ENCODE measurements at regions not wholly inside any gene's neighbourhood (a gene's known extent, or its start where the extent isn't known, plus 50 kb on each side); places are given as distances from the start of the nearest gene placed in this dataset.
"Not testable (repeated sequence)": the region's sequence is repeated elsewhere in the genome, so short reads cannot be mapped to it uniquely, and the experiment has no call there.

DNA sequence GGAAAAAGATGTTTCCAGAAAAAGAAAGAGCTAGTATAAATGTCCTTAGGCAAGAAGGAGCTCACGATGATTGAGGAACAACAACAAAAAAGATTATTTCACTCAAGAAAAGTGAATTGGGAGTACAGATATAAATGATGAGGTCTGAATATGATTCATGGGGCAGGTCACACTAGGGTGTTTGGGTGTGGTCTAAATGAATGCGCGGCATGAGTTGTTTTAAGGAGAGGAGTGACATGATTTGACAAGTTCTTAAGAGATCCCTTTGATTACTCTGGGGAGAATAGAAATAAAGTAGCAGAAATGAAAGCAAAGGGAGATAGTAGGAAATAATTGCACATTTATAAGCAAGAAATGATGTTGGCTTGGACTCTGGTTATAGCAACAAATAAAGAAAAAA is 59.3 kb downstream of the NUTM2D start:
- H3K4me3 ChIP-seq (ENCODE audit: insufficient read depth, low read depth, low read length); H3K27ac ChIP-seq (ENCODE audit: low read depth, low read length); H3K27ac Mint-ChIP-seq (ENCODE audit: unreplicated experiment); FAIRE-seq; H3K4me1 ChIP-seq (ENCODE audit: insufficient read depth, low read length); H2AFZ ChIP-seq (ENCODE audit: low read depth, low read length); H3K9me3 Mint-ChIP-seq (ENCODE audit: unreplicated experiment); H3K36me3 ChIP-seq (ENCODE audit: insufficient read depth, low read length); H4K20me1 ChIP-seq (ENCODE audit: insufficient read depth, low read length); H3K4me1 Mint-ChIP-seq (ENCODE audit: low read depth, unreplicated experiment); H3K9ac ChIP-seq (ENCODE audit: low read length); H3K4me3 Mint-ChIP-seq (ENCODE audit: unreplicated experiment); H3K4me2 ChIP-seq (ENCODE audit: low read length); H3K36me3 Mint-ChIP-seq (ENCODE audit: low read depth, unreplicated experiment); H3K9me3 ChIP-seq (ENCODE audit: insufficient read depth, low read depth, low read length); H3K27me3 Mint-ChIP-seq (ENCODE audit: low read depth, unreplicated experiment); H3K79me2 ChIP-seq (ENCODE audit: insufficient read depth, low read length); H3K27me3 ChIP-seq (ENCODE audit: insufficient read depth, low read length); DNase-seq (ENCODE audit: low read depth): not testable (repeated sequence)

DNA sequence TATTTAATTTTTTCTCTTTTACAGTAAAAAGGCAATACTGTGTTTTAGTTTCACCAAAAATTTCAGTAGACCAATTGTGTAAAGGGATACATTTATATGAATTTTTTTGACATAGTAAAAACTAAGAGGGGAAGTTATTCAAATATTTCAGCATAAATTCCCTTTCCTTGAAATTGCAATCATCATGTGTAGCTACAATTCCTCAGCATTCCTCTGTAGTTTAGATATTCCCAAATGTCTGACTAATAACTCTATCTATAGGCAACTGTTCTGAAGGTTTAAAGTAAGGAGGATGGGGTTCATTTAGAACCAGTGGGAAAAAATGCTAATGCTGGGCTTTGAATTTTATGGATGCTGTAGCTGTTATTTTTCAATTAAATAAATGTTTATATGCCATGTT is 65.1 kb downstream of the NUTM2D start:
- H4K20me1 ChIP-seq (ENCODE audit: insufficient read depth, low read length); H3K9ac ChIP-seq (ENCODE audit: low read length); H3K4me1 Mint-ChIP-seq (ENCODE audit: low read depth, unreplicated experiment); H3K4me3 Mint-ChIP-seq (ENCODE audit: unreplicated experiment); H3K27me3 Mint-ChIP-seq (ENCODE audit: low read depth, unreplicated experiment); DNase-seq (ENCODE audit: low read depth); H3K79me2 ChIP-seq (ENCODE audit: insufficient read depth, low read length); H3K27me3 ChIP-seq (ENCODE audit: insufficient read depth, low read length); H3K27ac ChIP-seq (ENCODE audit: low read depth, low read length); H3K9me3 Mint-ChIP-seq (ENCODE audit: unreplicated experiment); H3K36me3 Mint-ChIP-seq (ENCODE audit: low read depth, unreplicated experiment); H3K9me3 ChIP-seq (ENCODE audit: insufficient read depth, low read depth, low read length); H3K4me1 ChIP-seq (ENCODE audit: insufficient read depth, low read length); H3K27ac Mint-ChIP-seq (ENCODE audit: unreplicated experiment); FAIRE-seq; H3K4me2 ChIP-seq (ENCODE audit: low read length); H2AFZ ChIP-seq (ENCODE audit: low read depth, low read length); H3K4me3 ChIP-seq (ENCODE audit: insufficient read depth, low read depth, low read length); H3K36me3 ChIP-seq (ENCODE audit: insufficient read depth, low read length): not testable (repeated sequence)

DNA sequence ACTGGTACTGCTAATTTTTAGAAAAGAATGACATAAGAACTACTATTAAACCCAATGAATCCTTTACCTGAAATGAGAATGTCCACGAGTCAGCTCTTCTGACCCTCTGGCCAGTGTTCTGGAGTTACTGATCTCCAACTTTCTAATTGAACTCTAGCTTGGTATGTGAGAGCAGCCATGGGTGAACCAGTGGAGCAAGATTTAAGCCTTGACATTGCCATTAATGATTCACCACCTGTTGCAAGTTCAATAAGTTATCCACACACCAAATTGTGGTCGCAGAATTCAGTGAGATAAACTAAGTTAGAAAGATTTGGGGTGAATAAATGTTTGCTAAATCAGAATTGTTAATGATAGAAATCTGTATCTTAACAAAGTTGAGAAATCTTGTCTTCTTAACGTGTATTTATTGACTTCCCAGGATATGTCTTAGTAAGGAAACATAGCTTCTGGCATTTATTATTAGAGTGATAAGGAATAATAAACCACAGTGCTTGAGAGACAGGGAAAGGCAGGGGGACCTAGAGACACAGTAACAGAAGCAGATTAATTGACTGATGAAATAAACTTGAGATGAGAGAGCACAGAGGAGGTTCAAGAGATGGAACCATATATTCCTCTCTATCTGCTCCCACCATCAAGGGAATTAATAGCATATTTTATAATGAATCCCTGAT is 67.3 kb downstream of the NUTM2D start:
- FAIRE-seq; H3K27ac ChIP-seq (ENCODE audit: low read depth, low read length); H3K9me3 Mint-ChIP-seq (ENCODE audit: unreplicated experiment); H3K4me1 Mint-ChIP-seq (ENCODE audit: low read depth, unreplicated experiment); H3K27me3 Mint-ChIP-seq (ENCODE audit: low read depth, unreplicated experiment); H3K4me3 Mint-ChIP-seq (ENCODE audit: unreplicated experiment); H3K4me3 ChIP-seq (ENCODE audit: insufficient read depth, low read depth, low read length); H4K20me1 ChIP-seq (ENCODE audit: insufficient read depth, low read length); H3K9me3 ChIP-seq (ENCODE audit: insufficient read depth, low read depth, low read length); DNase-seq (ENCODE audit: low read depth); H3K27me3 ChIP-seq (ENCODE audit: insufficient read depth, low read length); H3K36me3 Mint-ChIP-seq (ENCODE audit: low read depth, unreplicated experiment); H3K79me2 ChIP-seq (ENCODE audit: insufficient read depth, low read length); H3K9ac ChIP-seq (ENCODE audit: low read length); H3K4me2 ChIP-seq (ENCODE audit: low read length); H3K27ac Mint-ChIP-seq (ENCODE audit: unreplicated experiment); H3K4me1 ChIP-seq (ENCODE audit: insufficient read depth, low read length); H3K36me3 ChIP-seq (ENCODE audit: insufficient read depth, low read length); H2AFZ ChIP-seq (ENCODE audit: low read depth, low read length): not testable (repeated sequence)

DNA sequence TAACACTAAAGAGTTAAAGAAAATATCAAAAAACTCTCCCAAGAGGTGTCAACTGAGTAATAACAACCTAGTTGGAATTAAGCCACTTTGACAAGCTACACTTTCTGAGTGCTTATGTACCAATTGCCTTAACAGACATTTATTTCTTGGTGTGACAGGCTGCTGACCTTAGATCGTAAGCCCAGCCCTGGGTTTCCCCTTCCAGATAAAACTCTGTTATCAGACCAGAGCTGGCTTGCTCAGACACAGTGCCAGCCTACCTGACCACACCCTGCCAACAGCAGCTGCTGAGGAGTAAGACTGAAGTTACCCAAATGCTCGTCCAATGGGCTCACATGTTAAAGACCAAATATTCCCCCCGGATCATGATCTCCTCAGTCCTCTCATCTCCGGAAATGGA is 70.9 kb upstream of the MINPP1 start:
- H3K79me2 ChIP-seq (ENCODE audit: insufficient read depth, low read length); DNase-seq (ENCODE audit: low read depth); H3K4me1 Mint-ChIP-seq (ENCODE audit: low read depth, unreplicated experiment); H3K27me3 ChIP-seq (ENCODE audit: insufficient read depth, low read length); H4K20me1 ChIP-seq (ENCODE audit: insufficient read depth, low read length); H3K4me1 ChIP-seq (ENCODE audit: insufficient read depth, low read length); H2AFZ ChIP-seq (ENCODE audit: low read depth, low read length); H3K4me3 ChIP-seq (ENCODE audit: insufficient read depth, low read depth, low read length); H3K9ac ChIP-seq (ENCODE audit: low read length); H3K36me3 Mint-ChIP-seq (ENCODE audit: low read depth, unreplicated experiment); FAIRE-seq; H3K9me3 ChIP-seq (ENCODE audit: insufficient read depth, low read depth, low read length); H3K4me3 Mint-ChIP-seq (ENCODE audit: unreplicated experiment); H3K9me3 Mint-ChIP-seq (ENCODE audit: unreplicated experiment); H3K4me2 ChIP-seq (ENCODE audit: low read length); H3K27ac Mint-ChIP-seq (ENCODE audit: unreplicated experiment); H3K27me3 Mint-ChIP-seq (ENCODE audit: low read depth, unreplicated experiment); H3K27ac ChIP-seq (ENCODE audit: low read depth, low read length); H3K36me3 ChIP-seq (ENCODE audit: insufficient read depth, low read length): not testable (repeated sequence)

DNA sequence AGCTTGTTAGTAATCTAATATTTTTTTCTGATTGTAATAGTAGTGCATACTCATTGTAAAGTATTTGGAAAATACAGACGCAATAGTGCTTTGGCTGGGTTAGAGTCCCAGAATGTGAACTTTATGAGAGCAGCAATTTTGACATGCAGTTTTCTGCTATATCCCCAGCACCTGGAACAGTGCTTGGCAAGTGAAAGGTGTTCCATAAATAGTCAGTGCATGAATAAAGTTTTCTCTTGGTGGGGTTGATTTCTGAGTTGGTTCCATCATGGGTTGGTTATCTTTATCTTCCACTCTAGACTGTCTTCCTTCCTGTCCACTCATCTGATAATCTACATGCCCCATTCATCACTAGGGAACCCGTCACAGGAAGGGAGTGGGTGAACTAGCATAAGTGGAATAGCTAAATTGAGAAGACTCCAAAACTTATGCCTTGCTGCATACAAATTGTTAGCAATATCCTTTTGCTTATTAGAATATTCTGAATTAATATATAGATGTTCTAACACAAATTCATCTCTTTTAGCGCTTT is 69.3 kb upstream of the MINPP1 start:
- H3K36me3 ChIP-seq (ENCODE audit: insufficient read depth, low read length); FAIRE-seq; H3K9me3 Mint-ChIP-seq (ENCODE audit: unreplicated experiment); H3K9me3 ChIP-seq (ENCODE audit: insufficient read depth, low read depth, low read length); H2AFZ ChIP-seq (ENCODE audit: low read depth, low read length); H3K36me3 Mint-ChIP-seq (ENCODE audit: low read depth, unreplicated experiment); DNase-seq (ENCODE audit: low read depth); H3K27ac Mint-ChIP-seq (ENCODE audit: unreplicated experiment); H3K4me1 Mint-ChIP-seq (ENCODE audit: low read depth, unreplicated experiment); H3K9ac ChIP-seq (ENCODE audit: low read length); H3K27me3 Mint-ChIP-seq (ENCODE audit: low read depth, unreplicated experiment); H3K4me1 ChIP-seq (ENCODE audit: insufficient read depth, low read length); H4K20me1 ChIP-seq (ENCODE audit: insufficient read depth, low read length); H3K4me3 ChIP-seq (ENCODE audit: insufficient read depth, low read depth, low read length); H3K27ac ChIP-seq (ENCODE audit: low read depth, low read length); H3K4me3 Mint-ChIP-seq (ENCODE audit: unreplicated experiment); H3K79me2 ChIP-seq (ENCODE audit: insufficient read depth, low read length); H3K27me3 ChIP-seq (ENCODE audit: insufficient read depth, low read length); H3K4me2 ChIP-seq (ENCODE audit: low read length): not testable (repeated sequence)

DNA sequence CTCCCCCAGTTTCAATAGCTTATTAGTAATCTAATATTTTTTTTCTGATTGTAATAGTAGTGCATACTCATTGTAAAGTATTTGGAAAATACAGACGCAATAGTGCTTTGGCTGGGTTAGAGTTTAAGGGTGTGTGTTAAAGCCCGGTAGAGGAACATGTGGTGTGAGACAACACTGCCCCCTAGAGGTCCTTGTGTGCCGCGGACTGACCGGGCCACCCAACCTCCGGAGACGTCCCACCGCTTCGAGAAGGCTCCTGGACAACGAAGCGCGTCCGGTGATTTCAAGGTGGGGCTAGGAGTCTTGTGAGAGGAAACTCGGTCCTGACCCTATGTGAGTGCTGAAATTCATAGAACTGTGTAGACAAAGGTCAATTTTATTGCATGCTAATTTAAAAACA is 68.6 kb upstream of the MINPP1 start:
- not testable (repeated sequence) for H3K4me3 Mint-ChIP-seq (ENCODE audit: unreplicated experiment); DNase-seq (ENCODE audit: low read depth); H3K9me3 ChIP-seq (ENCODE audit: insufficient read depth, low read depth, low read length); H3K4me3 ChIP-seq (ENCODE audit: insufficient read depth, low read depth, low read length); H2AFZ ChIP-seq (ENCODE audit: low read depth, low read length); H3K36me3 ChIP-seq (ENCODE audit: insufficient read depth, low read length); H3K27me3 ChIP-seq (ENCODE audit: insufficient read depth, low read length); H3K4me1 Mint-ChIP-seq (ENCODE audit: low read depth, unreplicated experiment); H3K27ac ChIP-seq (ENCODE audit: low read depth, low read length); H3K9ac ChIP-seq (ENCODE audit: low read length); H3K27me3 Mint-ChIP-seq (ENCODE audit: low read depth, unreplicated experiment); FAIRE-seq; H3K36me3 Mint-ChIP-seq (ENCODE audit: low read depth, unreplicated experiment); H4K20me1 ChIP-seq (ENCODE audit: insufficient read depth, low read length); H3K27ac Mint-ChIP-seq (ENCODE audit: unreplicated experiment); H3K4me2 ChIP-seq (ENCODE audit: low read length); H3K9me3 Mint-ChIP-seq (ENCODE audit: unreplicated experiment); H3K79me2 ChIP-seq (ENCODE audit: insufficient read depth, low read length); H3K4me1 ChIP-seq (ENCODE audit: insufficient read depth, low read length)

Measured in astrocyte (in vitro differentiated cells and primary cell).